ENCODE measurements at regions not wholly inside any gene's neighbourhood (a gene's known extent, or its start where the extent isn't known, plus 50 kb on each side); places are given as distances from the start of the nearest gene placed in this dataset.

- Histone ChIP-seq H2BK20ac (ENCODE audit: low read length) (no peak overlapping the region), H4K8ac (ENCODE audit: extremely low read depth, insufficient read depth, low read length) (no peak overlapping the region), H3K14ac (ENCODE audit: insufficient read length) (no peak overlapping the region), H4K20me1 (replicated peaks in 1 of 2; ENCODE audit: control insufficient read depth in 1 of 2, insufficient read depth in 2 of 2, low read length in 2 of 2) (no peaks in the 10 kb centered on the region), H2BK120ac (replicated peaks; ENCODE audit: low read depth, low read length) (no peak overlapping the region), H3K4me2 (ENCODE audit: insufficient read depth in 1 of 2, low read depth in 2 of 2, low read length in 2 of 2) (no peak overlapping the region), H2AK5ac (ENCODE audit: low read depth, low read length) (no peak overlapping the region), H2AFZ (ENCODE audit: low read length) (no peak overlapping the region), H3K9ac (replicated peaks in 1 of 4; ENCODE audit: extremely low read depth in 1 of 4, low read depth in 3 of 4, low read length in 3 of 4) (no peak overlapping the region), H3K18ac (ENCODE audit: extremely low read depth, low read length) (no peak overlapping the region), H2BK12ac (ENCODE audit: low read depth, low read length) (no peak overlapping the region), H3K56ac (replicated peaks; ENCODE audit: insufficient read length, low read depth, low read length) (no peak overlapping the region), H4K5ac (ENCODE audit: insufficient read length, low read depth, low read length) (no peak overlapping the region), H2BK15ac (ENCODE audit: low read length) (no peak overlapping the region), H3K79me2 (ENCODE audit: control insufficient read depth in 1 of 2, insufficient read depth in 2 of 2, low read length in 2 of 2) (no peaks in the 10 kb centered on the region), H3K23ac (ENCODE audit: insufficient read length) (no peak overlapping the region), H4K91ac (replicated peaks; ENCODE audit: insufficient read length, low read length) (no peak overlapping the region), H3K4me1 (replicated peaks in 1 of 4; ENCODE audit: control insufficient read depth in 3 of 4, insufficient read depth in 4 of 4, low read length in 3 of 4) (no peaks in the 10 kb centered on the region), H3K27ac (ENCODE audit: low read depth, low read length) (no peak overlapping the region), H3K23me2 (ENCODE audit: low read depth, low read length) (no peaks in the 10 kb centered on the region), H3K27me3 (replicated peaks in 1 of 4; ENCODE audit: control insufficient read depth in 3 of 4, extremely low read depth in 1 of 4, insufficient read depth in 3 of 4, low read length in 3 of 4) (no peaks in the 10 kb centered on the region), H3K36me3 (ENCODE audit: control insufficient read depth in 2 of 4, insufficient read depth in 4 of 4, low read length in 3 of 4) (no peaks in the 10 kb centered on the region), H3K4me3 (ENCODE audit: extremely low read depth in 1 of 4, insufficient read depth in 2 of 4, low read depth in 3 of 4, low read length in 4 of 4) (no peak overlapping the region), H2BK5ac (ENCODE audit: low read depth, low read length) (no peak overlapping the region), H3K4ac (replicated peaks; ENCODE audit: insufficient read length, low read depth, low read length) (no peak overlapping the region), H3K79me1 (ENCODE audit: low read depth, low read length) (no peaks in the 10 kb centered on the region), H3K9me3 (ENCODE audit: insufficient read depth in 2 of 2, low read depth in 1 of 2, low read length in 1 of 2) (no peaks in the 10 kb centered on the region)
- FAIRE-seq (no peak), DNase-seq (ENCODE audit: low read depth in 1 of 2, low spot score in 2 of 2) (no peak)
- ChIA-PET CTCF (ENCODE audit: partially characterized antibody) (no interaction called here), POLR2A (ENCODE audit: partially characterized antibody) (no interaction called here)
- 93% methylated on average over 4 of the region's 4 CpGs; no CpG with 5 or more reads in 1 of the 2 experiments for WGBS, 2 experiments (ENCODE audit: extremely low coverage in 1 of 2, insufficient coverage in 1 of 2, insufficient read length in 1 of 2, insufficient replicate concordance in 2 of 2, low coverage in 1 of 2, low lambda C conversion rate in 2 of 2, missing lambda C conversion rate in 1 of 2)
- TF ChIP-seq TAF1 (IDR thresholded peaks at IDR 0.05; ENCODE audit: low read depth, low read length) (no peak), YY1 (IDR thresholded peaks at IDR 0.05; ENCODE audit: low read depth, low read length) (no peak), SP4 (IDR thresholded peaks at IDR 0.05; ENCODE audit: low read length) (no peak), CREB1 (IDR thresholded peaks at IDR 0.05) (no peak), SIRT6 (IDR thresholded peaks at IDR 0.05; ENCODE audit: low read length) (no peak), GABPA (IDR thresholded peaks at IDR 0.05; ENCODE audit: borderline replicate concordance, insufficient read depth, low read length) (no peak), ASH2L (IDR thresholded peaks at IDR 0.05; ENCODE audit: low read length) (no peak), CHD2 (IDR thresholded peaks at IDR 0.05; ENCODE audit: low read length) (no peak), POLR2AphosphoS5 (IDR thresholded peaks at IDR 0.05; ENCODE audit: low read depth, low read length) (no peak), SIN3A (conservative IDR thresholded peaks at IDR 0.05 in 1 of 2, IDR thresholded peaks at IDR 0.05 in 1 of 2; ENCODE audit: low read depth in 1 of 2, low read length in 2 of 2) (no peak), POU5F1 (IDR thresholded peaks at IDR 0.05; ENCODE audit: low read depth, low read length) (no peak), TCF12 (IDR thresholded peaks at IDR 0.05; ENCODE audit: low read depth, low read length) (no peak), HDAC2 (IDR thresholded peaks at IDR 0.05; ENCODE audit: borderline replicate concordance in 1 of 2, low read depth in 2 of 2, low read length in 2 of 2) (no peak)
- TF ChIP-seq, protein P1, sequence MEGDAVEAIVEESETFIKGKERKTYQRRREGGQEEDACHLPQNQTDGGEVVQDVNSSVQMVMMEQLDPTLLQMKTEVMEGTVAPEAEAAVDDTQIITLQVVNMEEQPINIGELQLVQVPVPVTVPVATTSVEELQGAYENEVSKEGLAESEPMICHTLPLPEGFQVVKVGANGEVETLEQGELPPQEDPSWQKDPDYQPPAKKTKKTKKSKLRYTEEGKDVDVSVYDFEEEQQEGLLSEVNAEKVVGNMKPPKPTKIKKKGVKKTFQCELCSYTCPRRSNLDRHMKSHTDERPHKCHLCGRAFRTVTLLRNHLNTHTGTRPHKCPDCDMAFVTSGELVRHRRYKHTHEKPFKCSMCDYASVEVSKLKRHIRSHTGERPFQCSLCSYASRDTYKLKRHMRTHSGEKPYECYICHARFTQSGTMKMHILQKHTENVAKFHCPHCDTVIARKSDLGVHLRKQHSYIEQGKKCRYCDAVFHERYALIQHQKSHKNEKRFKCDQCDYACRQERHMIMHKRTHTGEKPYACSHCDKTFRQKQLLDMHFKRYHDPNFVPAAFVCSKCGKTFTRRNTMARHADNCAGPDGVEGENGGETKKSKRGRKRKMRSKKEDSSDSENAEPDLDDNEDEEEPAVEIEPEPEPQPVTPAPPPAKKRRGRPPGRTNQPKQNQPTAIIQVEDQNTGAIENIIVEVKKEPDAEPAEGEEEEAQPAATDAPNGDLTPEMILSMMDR (IDR thresholded peaks at IDR 0.05; ENCODE audit: control extremely low read depth in 1 of 3, insufficient read depth in 1 of 3, low read depth in 1 of 3, low read length in 3 of 3): no peak
Observed at GRCh38 chr1:219354962-219355361, 181.3 kb downstream of the LYPLAL1 start.
